Colonic mucosa (tissue), 4 donors: ENCODE measurements at regions not wholly inside any gene's neighbourhood (a gene's known extent, or its start where the extent isn't known, plus 50 kb on each side); places are given as distances from the start of the nearest gene placed in this dataset.

Experiments used
- DNase-seq: peaks from one replicate; pipeline ENCODE4 v3.0.0-alpha.2; 2020
- H3K27ac ChIP-seq: fragments of 200-600 bp; one replicate; pipeline ENCODE4 v1.8.0; 2021
- H3K27me3 ChIP-seq: fragments of 200-600 bp; one replicate; pipeline ENCODE4 v1.8.0; 2021
- H3K36me3 ChIP-seq: fragments of 200-600 bp; one replicate; pipeline ENCODE4 v1.8.0; 2021
- H3K4me1 ChIP-seq: fragments of 200-600 bp; one replicate; pipeline ENCODE4 v1.8.0; 2021; ENCODE audit warnings: mild to moderate bottlenecking
- H3K4me3 ChIP-seq: fragments of 200-600 bp; one replicate; pipeline ENCODE4 v1.8.0; 2021
- H3K9ac ChIP-seq, 2 donors: one replicate each; pipeline ENCODE4 v1.7.0; 2013; ENCODE audit warnings: control low read depth in 2 of 2, low read depth in 2 of 2, low read length in 2 of 2
- H3K9me3 ChIP-seq: fragments of 200-600 bp; one replicate; pipeline ENCODE4 v1.8.0; 2021
- intact Hi-C: fragments of 100-400 bp; cut with DNase I; formaldehyde crosslinking; loops from one replicate; pipeline ENCODE4 v1.14.1; 2022
- TF ChIP-seq, protein P1 (sequence below): fragments of 200-600 bp; IDR thresholded peaks from one replicate; pipeline ENCODE4 v1.8.0; 2022; ENCODE audit warnings: antibody characterized with exemption, mild to moderate bottlenecking
- donor health status: healthy.
- donor health status: DM: no; HTN: no; CAD: no.
- donor health status: DM: no; HTN: no; CAD: no.

GRCh38 chr2:5074733-5075132 lies 617.5 kb upstream of the SOX11 start:
- no peak overlapping the region for H3K27ac ChIP-seq
- no peaks in the 10 kb centered on the region for H3K27me3 ChIP-seq
- no peaks in the 10 kb centered on the region for H3K4me1 ChIP-seq
- no peak overlapping the region for H3K4me3 ChIP-seq
- no peak overlapping the region for H3K9ac ChIP-seq
- no peaks in the 10 kb centered on the region for H3K36me3 ChIP-seq
- DNase-seq = no peak
- intact Hi-C loops = no loop called here
- TF ChIP-seq, protein P1, sequence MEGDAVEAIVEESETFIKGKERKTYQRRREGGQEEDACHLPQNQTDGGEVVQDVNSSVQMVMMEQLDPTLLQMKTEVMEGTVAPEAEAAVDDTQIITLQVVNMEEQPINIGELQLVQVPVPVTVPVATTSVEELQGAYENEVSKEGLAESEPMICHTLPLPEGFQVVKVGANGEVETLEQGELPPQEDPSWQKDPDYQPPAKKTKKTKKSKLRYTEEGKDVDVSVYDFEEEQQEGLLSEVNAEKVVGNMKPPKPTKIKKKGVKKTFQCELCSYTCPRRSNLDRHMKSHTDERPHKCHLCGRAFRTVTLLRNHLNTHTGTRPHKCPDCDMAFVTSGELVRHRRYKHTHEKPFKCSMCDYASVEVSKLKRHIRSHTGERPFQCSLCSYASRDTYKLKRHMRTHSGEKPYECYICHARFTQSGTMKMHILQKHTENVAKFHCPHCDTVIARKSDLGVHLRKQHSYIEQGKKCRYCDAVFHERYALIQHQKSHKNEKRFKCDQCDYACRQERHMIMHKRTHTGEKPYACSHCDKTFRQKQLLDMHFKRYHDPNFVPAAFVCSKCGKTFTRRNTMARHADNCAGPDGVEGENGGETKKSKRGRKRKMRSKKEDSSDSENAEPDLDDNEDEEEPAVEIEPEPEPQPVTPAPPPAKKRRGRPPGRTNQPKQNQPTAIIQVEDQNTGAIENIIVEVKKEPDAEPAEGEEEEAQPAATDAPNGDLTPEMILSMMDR = no peak
- H3K9me3 ChIP-seq = no peaks in the 10 kb centered on the region

GRCh38 chr2:5076599-5076998 lies 615.6 kb upstream of the SOX11 start:
- TF ChIP-seq, protein P1 = no peak
- Histone ChIP-seq H3K9ac (no peak overlapping the region), H3K9me3 (no peaks in the 10 kb centered on the region), H3K4me1 (no peaks in the 10 kb centered on the region), H3K36me3 (no peaks in the 10 kb centered on the region), H3K27ac (no peak overlapping the region), H3K27me3 (no peaks in the 10 kb centered on the region), H3K4me3 (no peak overlapping the region)
- DNase-seq = no peak
- intact Hi-C loops = no loop called here

- Histone ChIP-seq H3K4me1 (no peaks in the 10 kb centered on the region), H3K9ac (no peak overlapping the region), H3K27ac (no peak overlapping the region), H3K27me3 (no peaks in the 10 kb centered on the region), H3K9me3 (no peaks in the 10 kb centered on the region), H3K4me3 (no peak overlapping the region), H3K36me3 (no peaks in the 10 kb centered on the region)
- no peak for DNase-seq
- TF ChIP-seq, protein P1 = no peak
- intact Hi-C loops = no loop called here
Measured at GRCh38 chr2:5077479-5078089, 614.6 kb upstream of the SOX11 start.

- Histone ChIP-seq H3K27me3 (no peaks in the 10 kb centered on the region), H3K9me3 (no peaks in the 10 kb centered on the region), H3K4me3 (no peak overlapping the region), H3K27ac (no peak overlapping the region), H3K9ac (no peak overlapping the region), H3K4me1 (no peaks in the 10 kb centered on the region), H3K36me3 (no peaks in the 10 kb centered on the region)
- TF ChIP-seq, protein P1 = no peak
- intact Hi-C loops = no loop called here
- DNase-seq = no peak
Measured at GRCh38 chr2:5083402-5083801, 608.8 kb upstream of the SOX11 start.

GRCh38 chr2:5089409-5089808 lies 602.8 kb upstream of the SOX11 start:
- Histone ChIP-seq H3K27ac (no peak overlapping the region), H3K4me1 (no peaks in the 10 kb centered on the region), H3K9me3 (no peaks in the 10 kb centered on the region), H3K9ac (no peak overlapping the region), H3K36me3 (no peaks in the 10 kb centered on the region), H3K27me3 (no peaks in the 10 kb centered on the region), H3K4me3 (no peak overlapping the region)
- intact Hi-C loops = no loop called here
- TF ChIP-seq, protein P1 = no peak
- DNase-seq = no peak
